IMR-90 (cell line): ENCODE measurements at regions not wholly inside any gene's neighbourhood (a gene's known extent, or its start where the extent isn't known, plus 50 kb on each side); places are given as distances from the start of the nearest gene placed in this dataset.

Source experiments
- ATAC-seq: fragments of 200-7000 bp; cut with Tn5 transposase; 2 replicates; pipeline ENCODE4 v1.9.1; 2020; ENCODE audit warnings: low read depth, mild to moderate bottlenecking, moderate library complexity
- BruUV-seq: library from RNA; stranded (reverse); fragments of 400-500 nt; replicated peaks from 2 replicates; lab custom pipeline; 2021; lab: Mats Ljungman, UMichigan
- CTCF ChIA-PET: fragments of 300-600 bp; formaldehyde crosslinking; extraction: SDS; loops from one replicate; lab custom pipeline; 2021; ENCODE audit warnings: antibody characterized with exemption; lab: Yijun Ruan, JAX
- POLR2A ChIA-PET: fragments of 300-600 bp; sonication (Branson Sonifier 250); formaldehyde crosslinking; loops from one replicate; lab custom pipeline; 2022; ENCODE audit warnings: antibody characterized with exemption; ENCODE audit not compliant: unreplicated experiment; lab: Charles Lee
- DNase-seq: peaks from one replicate; pipeline ENCODE4 v3.0.0; 2013
- H2AFZ ChIP-seq: replicated peaks from 2 replicates; pipeline ENCODE3; 2013; ENCODE audit warnings: low read length, mild to moderate bottlenecking; ENCODE audit not compliant: poor library complexity
- H2AK5ac ChIP-seq: 2 replicates; pipeline ENCODE4 v1.6.1; 2013; ENCODE audit warnings: low read depth, low read length, inconsistent platforms
- H2AK9ac ChIP-seq: replicated peaks from 2 replicates; pipeline ENCODE3; 2013; ENCODE audit warnings: mild to moderate bottlenecking, low read depth, low read length, moderate library complexity; ENCODE audit not compliant: poor library complexity
- H2BK120ac ChIP-seq: 2 replicates; pipeline ENCODE4 v1.6.1; 2013; ENCODE audit warnings: low read depth, low read length, inconsistent platforms
- H2BK15ac ChIP-seq: 3 replicates; pipeline ENCODE4 v1.6.1; 2013; ENCODE audit warnings: low read depth, low read length, inconsistent platforms
- H2BK20ac ChIP-seq: 2 replicates; pipeline ENCODE4 v1.6.1; 2013; ENCODE audit warnings: low read depth, mild to moderate bottlenecking, inconsistent platforms, low read length, moderate library complexity
- H2BK5ac ChIP-seq: 2 replicates; pipeline ENCODE4 v1.6.1; 2013; ENCODE audit warnings: mild to moderate bottlenecking, low read depth, low read length, inconsistent platforms; ENCODE audit not compliant: poor library complexity, severe bottlenecking
- H3K14ac ChIP-seq: replicated peaks from 2 replicates; pipeline ENCODE4 v1.6.1; 2013; ENCODE audit warnings: low read depth, low read length, inconsistent platforms
- H3K18ac ChIP-seq: 2 replicates; pipeline ENCODE4 v1.6.1; 2013; ENCODE audit warnings: low read depth, low read length, control low read depth
- H3K23ac ChIP-seq: 2 replicates; pipeline ENCODE4 v1.6.1; 2013; ENCODE audit warnings: low read depth, low read length, inconsistent platforms
- H3K27ac ChIP-seq: 2 replicates; pipeline ENCODE4 v1.5.1; 2013; ENCODE audit warnings: mild to moderate bottlenecking, control low read depth, low read length; ENCODE audit not compliant: insufficient read depth
- H3K27me3 ChIP-seq: 2 replicates; pipeline ENCODE4 v1.6.1; 2013; ENCODE audit warnings: low read length; ENCODE audit not compliant: control insufficient read depth, insufficient read depth
- H3K36me3 ChIP-seq: 2 replicates; pipeline ENCODE4 v1.6.1; 2013; ENCODE audit warnings: low read length, mixed read lengths; ENCODE audit not compliant: control insufficient read depth, insufficient read depth
- H3K4ac ChIP-seq: 2 replicates; pipeline ENCODE4 v1.6.1; 2013; ENCODE audit warnings: low read depth, low read length, inconsistent platforms
- H3K4me1 ChIP-seq: 2 replicates; pipeline ENCODE4 v1.6.1; 2013; ENCODE audit warnings: low read length, mixed read lengths; ENCODE audit not compliant: control insufficient read depth, insufficient read depth
- H3K4me2 ChIP-seq: 2 replicates; pipeline ENCODE4 v1.6.1; 2013; ENCODE audit warnings: low read depth, mild to moderate bottlenecking, control low read depth, low read length, moderate library complexity
- H3K4me3 ChIP-seq: 2 replicates; pipeline ENCODE4 v1.5.1; 2013; ENCODE audit warnings: low read depth, mild to moderate bottlenecking, control low read depth, low read length, moderate library complexity; ENCODE audit not compliant: insufficient read depth
- H3K56ac ChIP-seq: 2 replicates; pipeline ENCODE4 v1.6.1; 2013; ENCODE audit warnings: low read length, inconsistent platforms; ENCODE audit not compliant: insufficient read depth; ENCODE audit errors: extremely low read depth
- H3K79me1 ChIP-seq, 2 experiments: 2 replicates each; pipeline ENCODE4 v1.6.1; 2013; ENCODE audit warnings: low read length in 2 of 2, inconsistent platforms in 1 of 2, low read depth in 1 of 2
- H3K9ac ChIP-seq: 2 replicates; pipeline ENCODE4 v1.6.1; 2013; ENCODE audit warnings: low read depth, low read length, control low read depth
- H3K9me1 ChIP-seq: 2 replicates; pipeline ENCODE4 v1.6.1; 2013; ENCODE audit warnings: low read length, inconsistent platforms; ENCODE audit not compliant: insufficient read depth
- H3K9me3 ChIP-seq: 2 replicates; pipeline ENCODE4 v1.6.1; 2013; ENCODE audit warnings: low read length; ENCODE audit not compliant: control insufficient read depth, insufficient read depth
- H4K20me1 ChIP-seq: 2 replicates; pipeline ENCODE4 v1.6.1; 2013; ENCODE audit warnings: low read length, inconsistent platforms; ENCODE audit not compliant: insufficient read depth
- H4K5ac ChIP-seq: 2 replicates; pipeline ENCODE4 v1.6.1; 2013; ENCODE audit warnings: mild to moderate bottlenecking, low read depth, low read length, control low read depth
- H4K8ac ChIP-seq, 2 experiments: 2 replicates each; pipeline ENCODE4 v1.6.1; 2013; ENCODE audit warnings: low read depth in 2 of 2, low read length in 2 of 2, control low read depth in 1 of 2, inconsistent platforms in 1 of 2
- H4K91ac ChIP-seq: 2 replicates; pipeline ENCODE4 v1.6.1; 2013; ENCODE audit warnings: low read depth, low read length, inconsistent platforms; ENCODE audit not compliant: insufficient read depth
- CHD1 ChIP-seq: IDR thresholded peaks from 2 replicates; pipeline ENCODE4 v1.6.1; 2012; ENCODE audit warnings: low read depth, low read length, improper control_type of control experiment
- WGBS, 2 experiments: methylation state at CpG; one replicate each; pipeline versions ENCODE4 v1.1.5 to v1.1.7; 2013; ENCODE audit warnings: missing lambda C conversion rate in 2 of 2; ENCODE audit not compliant: insufficient read length in 1 of 2; ENCODE audit errors: extremely low coverage in 2 of 2; 5-methylcytosine and 5-hydroxymethylcytosine counted together
- dilution Hi-C: fragments of 300-500 bp; cut with HindIII; formaldehyde crosslinking; loops from one replicate; pipeline ENCODE4 v1.14.3; 2018; ENCODE audit warnings: low sequenced_read_pairs; ENCODE audit not compliant: unreplicated experiment
- in situ Hi-C: fragments of 300-500 bp; cut with MboI; formaldehyde crosslinking; loops from 3 replicates; pipeline ENCODE4 v1.14.3; 2019; ENCODE audit warnings: low sequenced_read_pairs, inconsistent platforms, mixed read lengths
- intact Hi-C: fragments of 100-400 bp; cut with micrococcal nuclease; formaldehyde crosslinking; loops from 2 replicates; pipeline ENCODE4 v1.10.0; 2022

GRCh38 chr15:95447486-95447885, 883.0 kb upstream of the NR2F2 start:
- no peak overlapping the region for H2BK120ac ChIP-seq
- H3K4me3 ChIP-seq = no peak overlapping the region
- no peak overlapping the region for H3K14ac ChIP-seq
- H3K27ac ChIP-seq = no peak overlapping the region
- H3K9me3 ChIP-seq = no peaks in the 10 kb centered on the region
- dilution Hi-C loops = no loop called here
- DNase-seq (no peak), ATAC-seq (no peak)
- H3K18ac ChIP-seq = no peak overlapping the region
- in situ Hi-C loops = no loop called here
- no peak overlapping the region for H3K4me2 ChIP-seq
- no peak overlapping the region for H4K5ac ChIP-seq
- no peaks in the 10 kb centered on the region for H3K36me3 ChIP-seq
- no peak for TF ChIP-seq CHD1
- H2BK15ac ChIP-seq = no peak overlapping the region
- no peak overlapping the region for H2AFZ ChIP-seq
- H3K4ac ChIP-seq = no peak overlapping the region
- H2BK5ac ChIP-seq = no peak overlapping the region
- no peaks in the 10 kb centered on the region for H3K79me1 ChIP-seq
- H4K8ac ChIP-seq = no peak overlapping the region
- no CpG with 5 or more reads among the region's 4 CpGs for WGBS, 2 experiments
- peaks cover 3% of the 10 kb centered on the region; the same call in 1 of the 2 replicates for H3K4me1 ChIP-seq
- H2AK5ac ChIP-seq = no peak overlapping the region
- no peaks in the 10 kb centered on the region for H4K20me1 ChIP-seq
- H3K9me1 ChIP-seq = no peaks in the 10 kb centered on the region
- intact Hi-C loops = no loop called here
- no peak overlapping the region for H2AK9ac ChIP-seq
- H3K23ac ChIP-seq = no peak overlapping the region
- CTCF ChIA-PET = interaction anchor here (0.7 kb wide), 1 partner anchor 493 kb away, joined by 3 read pairs; no protein-coding TSS in a partner anchor
- no peak overlapping the region for H3K9ac ChIP-seq
- POLR2A ChIA-PET = no interaction called here
- no peak overlapping the region for H3K56ac ChIP-seq
- no peaks in the 10 kb centered on the region for H3K27me3 ChIP-seq
- no peak overlapping the region for H2BK20ac ChIP-seq
- no TSS peak for BruUV-seq
- no peak overlapping the region for H4K91ac ChIP-seq
